H9 (cell line): ENCODE measurements at regions not wholly inside any gene's neighbourhood (a gene's known extent, or its start where the extent isn't known, plus 50 kb on each side); places are given as distances from the start of the nearest gene placed in this dataset.

Experiments
- DNase-seq: peaks from one replicate; pipeline ENCODE4 v3.0.0-alpha.2; 2017
- H2AFZ ChIP-seq: one replicate; pipeline ENCODE4 v1.6.1; 2013; ENCODE audit warnings: mild to moderate bottlenecking, low read length, control low read depth, moderate library complexity
- H2AK5ac ChIP-seq: 2 replicates; pipeline ENCODE4 v1.6.1; 2013; ENCODE audit warnings: low read length, control low read depth, mixed read lengths; ENCODE audit not compliant: insufficient read length
- H2BK120ac ChIP-seq: one replicate; pipeline ENCODE4 v1.6.1; 2013; ENCODE audit warnings: low read depth, mild to moderate bottlenecking, low read length, control low read depth, inconsistent platforms; ENCODE audit not compliant: poor library complexity, severe bottlenecking
- H2BK12ac ChIP-seq: 2 replicates; pipeline ENCODE4 v1.6.1; 2013; ENCODE audit warnings: low read length, control low read depth, mixed read lengths, low read depth; ENCODE audit not compliant: insufficient read length
- H2BK15ac ChIP-seq: 2 replicates; pipeline ENCODE4 v1.6.1; 2013; ENCODE audit warnings: low read depth, low read length, control low read depth
- H2BK20ac ChIP-seq: one replicate; pipeline ENCODE4 v1.6.1; 2013; ENCODE audit warnings: low read depth, mild to moderate bottlenecking, low read length, control low read depth, inconsistent platforms; ENCODE audit not compliant: poor library complexity, severe bottlenecking
- H2BK5ac ChIP-seq: 2 replicates; pipeline ENCODE4 v1.6.1; 2013; ENCODE audit warnings: low read length, control low read depth, mixed read lengths; ENCODE audit not compliant: insufficient read length
- H3K14ac ChIP-seq: 2 replicates; pipeline ENCODE4 v1.6.1; 2013; ENCODE audit warnings: low read length, control low read depth; ENCODE audit not compliant: insufficient read depth
- H3K18ac ChIP-seq: 2 replicates; pipeline ENCODE4 v1.6.1; 2013; ENCODE audit warnings: low read depth, mild to moderate bottlenecking, mixed read lengths, low read length, control low read depth; ENCODE audit not compliant: insufficient read length
- H3K23ac ChIP-seq: 2 replicates; pipeline ENCODE4 v1.6.1; 2013; ENCODE audit warnings: low read length, control low read depth, mixed read lengths, low read depth; ENCODE audit not compliant: insufficient read length
- H3K23me2 ChIP-seq: 2 replicates; pipeline ENCODE4 v1.6.1; 2013; ENCODE audit warnings: low read depth, mild to moderate bottlenecking, mixed read lengths, low read length, control low read depth; ENCODE audit not compliant: insufficient read length, poor library complexity, severe bottlenecking
- H3K27ac ChIP-seq: 2 replicates; pipeline ENCODE4 v1.5.1; 2013; ENCODE audit warnings: low read length, control low read depth, mixed read lengths, low read depth; ENCODE audit not compliant: insufficient read length
- H3K27me3 ChIP-seq: 2 replicates; pipeline ENCODE4 v1.6.1; 2013; ENCODE audit warnings: low read length, control low read depth, inconsistent platforms; ENCODE audit not compliant: insufficient read depth
- H3K4ac ChIP-seq: 2 replicates; pipeline ENCODE4 v1.6.1; 2013; ENCODE audit warnings: low read depth, mild to moderate bottlenecking, control low read depth, inconsistent platforms, low read length, moderate library complexity
- H3K4me1 ChIP-seq: 2 replicates; pipeline ENCODE4 v1.6.1; 2013; ENCODE audit warnings: low read length, control low read depth, inconsistent platforms; ENCODE audit not compliant: insufficient read depth
- H3K4me2 ChIP-seq: 2 replicates; pipeline ENCODE4 v1.6.1; 2013; ENCODE audit warnings: low read length, control low read depth, mixed read lengths; ENCODE audit not compliant: insufficient read length, insufficient read depth
- H3K56ac ChIP-seq: 2 replicates; pipeline ENCODE4 v1.6.1; 2013; ENCODE audit warnings: low read depth, mild to moderate bottlenecking, mixed read lengths, low read length, control low read depth; ENCODE audit not compliant: insufficient read length
- H3K79me1 ChIP-seq: 2 replicates; pipeline ENCODE4 v1.6.1; 2013; ENCODE audit warnings: low read depth, mild to moderate bottlenecking, moderate library complexity, low read length, control low read depth, inconsistent platforms; ENCODE audit not compliant: insufficient read depth, poor library complexity, severe bottlenecking
- H3K79me2 ChIP-seq: 2 replicates; pipeline ENCODE4 v1.6.1; 2013; ENCODE audit warnings: low read length, control low read depth, inconsistent platforms; ENCODE audit not compliant: insufficient read depth
- H3K9ac ChIP-seq: 2 replicates; pipeline ENCODE4 v1.6.1; 2013; ENCODE audit warnings: low read length, control low read depth, mixed read lengths; ENCODE audit not compliant: insufficient read length; ENCODE audit errors: extremely low read depth
- H3K9me3 ChIP-seq: one replicate; pipeline ENCODE4 v1.6.1; 2013; ENCODE audit warnings: low read depth, low read length, inconsistent platforms; ENCODE audit not compliant: control insufficient read depth
- H3T11ph ChIP-seq: one replicate; pipeline ENCODE4 v1.6.1; 2013; ENCODE audit warnings: mild to moderate bottlenecking, low read length, control low read depth, inconsistent platforms
- H4K20me1 ChIP-seq: one replicate; pipeline ENCODE4 v1.6.1; 2013; ENCODE audit not compliant: control insufficient read depth, insufficient read length, insufficient read depth
- H4K5ac ChIP-seq: 2 replicates; pipeline ENCODE4 v1.6.1; 2013; ENCODE audit warnings: low read depth, mild to moderate bottlenecking, mixed read lengths, low read length, control low read depth; ENCODE audit not compliant: insufficient read length
- H4K8ac ChIP-seq: replicated peaks from 2 replicates; pipeline ENCODE4 v1.6.1; 2013; ENCODE audit warnings: low read length, control low read depth, mixed read lengths, low read depth; ENCODE audit not compliant: insufficient read length
- H4K91ac ChIP-seq: 2 replicates; pipeline ENCODE4 v1.6.1; 2013; ENCODE audit warnings: low read depth, mild to moderate bottlenecking, moderate library complexity, mixed read lengths, low read length, control low read depth; ENCODE audit not compliant: insufficient read length
- H3K27ac Mint-ChIP-seq, 3 experiments: 2 replicates in 2 of 3; 3 replicates in 1 of 3; pipeline ENCODE4 v1.8.0; 2020 to 2021; ENCODE audit warnings: mixed read lengths in 3 of 3, mild to moderate bottlenecking in 1 of 3, moderate library complexity in 1 of 3
- H3K27me3 Mint-ChIP-seq: 2 replicates; pipeline ENCODE4 v1.8.0; 2021; ENCODE audit warnings: low read depth, mild to moderate bottlenecking, moderate library complexity, mixed read lengths
- H3K36me3 Mint-ChIP-seq, 3 experiments: 2 replicates in 2 of 3; 3 replicates in 1 of 3; pipeline ENCODE4 v1.8.0; 2020 to 2021; ENCODE audit warnings: low read depth in 3 of 3, mixed read lengths in 3 of 3; ENCODE audit not compliant: insufficient read depth in 1 of 3
- H3K4me1 Mint-ChIP-seq, 2 experiments: 2 replicates each; pipeline ENCODE4 v1.8.0; 2020; ENCODE audit warnings: mixed read lengths in 2 of 2
- H3K4me3 Mint-ChIP-seq, 2 experiments: 2 replicates in 1 of 2; 3 replicates in 1 of 2; pipeline ENCODE4 v1.8.0; 2020 to 2021; ENCODE audit warnings: mild to moderate bottlenecking in 2 of 2, mixed read lengths in 2 of 2, moderate library complexity in 1 of 2
- H3K9me3 Mint-ChIP-seq, 2 experiments: 2 replicates in 1 of 2; 3 replicates in 1 of 2; pipeline ENCODE4 v1.8.0; 2020; ENCODE audit warnings: mild to moderate bottlenecking in 2 of 2, mixed read lengths in 2 of 2, moderate library complexity in 1 of 2
- WGBS: extraction: QIAGEN DNeasy Blood & Tissue Kit; methylation state at CpG from one replicate; pipeline ENCODE4 v1.1.7; 2013; ENCODE audit warnings: missing lambda C conversion rate, low lambda C conversion rate, mixed read lengths; ENCODE audit not compliant: insufficient read length; ENCODE audit errors: extremely low coverage; 5-methylcytosine and 5-hydroxymethylcytosine counted together
- TF ChIP-seq, protein P1 (sequence below): fragments of 200-600 bp; sonication (generic); conservative IDR thresholded peaks from 3 replicates; pipeline ENCODE4 v1.8.0; 2021; ENCODE audit warnings: antibody characterized with exemption, mild to moderate bottlenecking

DNA sequence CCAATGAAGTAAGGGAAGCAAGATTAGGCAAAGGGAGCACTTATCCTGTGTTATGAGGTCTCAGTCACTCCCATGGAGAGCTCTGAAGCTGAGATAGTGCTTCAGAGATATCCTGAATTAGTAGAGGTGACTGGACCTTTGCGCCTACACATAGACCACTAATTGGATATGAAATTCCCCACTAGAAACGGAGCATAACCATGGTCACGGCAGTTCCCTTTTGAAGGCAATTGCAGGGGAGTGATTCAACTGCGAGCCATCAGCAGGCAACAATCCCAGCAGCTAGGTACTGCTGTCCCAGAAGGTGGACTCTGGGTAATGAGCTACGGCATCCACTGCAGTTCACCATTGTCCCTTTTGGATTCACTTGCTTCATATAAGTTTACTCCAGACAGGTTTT, 267.7 kb upstream of the RASA1 start:
- H3K27me3 Mint-ChIP-seq = no peaks in the 10 kb centered on the region; the same call in 1 of the 2 replicates
- Histone ChIP-seq H4K8ac (no peak overlapping the region), H2BK20ac (no peak overlapping the region), H3K79me1 (no peaks in the 10 kb centered on the region), H2AK5ac (no peak overlapping the region), H4K91ac (no peak overlapping the region), H2BK120ac (no peak overlapping the region), H2AFZ (no peak overlapping the region), H3K23me2 (no peaks in the 10 kb centered on the region), H3K79me2 (no peaks in the 10 kb centered on the region), H4K20me1 (no peaks in the 10 kb centered on the region), H3K23ac (no peak overlapping the region), H2BK5ac (no peak overlapping the region), H3K4me1 (no peaks in the 10 kb centered on the region), H3K4ac (no peak overlapping the region), H3K9ac (no peak overlapping the region), H2BK15ac (no peak overlapping the region), H3T11ph (no peak overlapping the region), H3K18ac (no peak overlapping the region), H3K27ac (no peak overlapping the region), H3K27me3 (no peaks in the 10 kb centered on the region), H3K56ac (no peak overlapping the region), H3K4me2 (no peak overlapping the region), H4K5ac (no peak overlapping the region), H3K9me3 (no peaks in the 10 kb centered on the region), H2BK12ac (no peak overlapping the region), H3K14ac (no peak overlapping the region)
- H3K4me3 Mint-ChIP-seq = no peak overlapping the region
- H3K27ac Mint-ChIP-seq = no peak overlapping the region
- H3K36me3 Mint-ChIP-seq = no peaks in the 10 kb centered on the region
- no peak for DNase-seq
- no peaks in the 10 kb centered on the region for H3K4me1 Mint-ChIP-seq
- no CpG with 5 or more reads among the region's 5 CpGs for WGBS
- TF ChIP-seq, protein P1, sequence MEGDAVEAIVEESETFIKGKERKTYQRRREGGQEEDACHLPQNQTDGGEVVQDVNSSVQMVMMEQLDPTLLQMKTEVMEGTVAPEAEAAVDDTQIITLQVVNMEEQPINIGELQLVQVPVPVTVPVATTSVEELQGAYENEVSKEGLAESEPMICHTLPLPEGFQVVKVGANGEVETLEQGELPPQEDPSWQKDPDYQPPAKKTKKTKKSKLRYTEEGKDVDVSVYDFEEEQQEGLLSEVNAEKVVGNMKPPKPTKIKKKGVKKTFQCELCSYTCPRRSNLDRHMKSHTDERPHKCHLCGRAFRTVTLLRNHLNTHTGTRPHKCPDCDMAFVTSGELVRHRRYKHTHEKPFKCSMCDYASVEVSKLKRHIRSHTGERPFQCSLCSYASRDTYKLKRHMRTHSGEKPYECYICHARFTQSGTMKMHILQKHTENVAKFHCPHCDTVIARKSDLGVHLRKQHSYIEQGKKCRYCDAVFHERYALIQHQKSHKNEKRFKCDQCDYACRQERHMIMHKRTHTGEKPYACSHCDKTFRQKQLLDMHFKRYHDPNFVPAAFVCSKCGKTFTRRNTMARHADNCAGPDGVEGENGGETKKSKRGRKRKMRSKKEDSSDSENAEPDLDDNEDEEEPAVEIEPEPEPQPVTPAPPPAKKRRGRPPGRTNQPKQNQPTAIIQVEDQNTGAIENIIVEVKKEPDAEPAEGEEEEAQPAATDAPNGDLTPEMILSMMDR = no peak
- H3K9me3 Mint-ChIP-seq = no peaks in the 10 kb centered on the region
